ENCODE measurements at regions not wholly inside any gene's neighbourhood (a gene's known extent, or its start where the extent isn't known, plus 50 kb on each side); places are given as distances from the start of the nearest gene placed in this dataset.

GRCh38 chr13:50575138-50575537 lies 268.4 kb downstream of the DLEU7 start:
- DNase-seq = no peak

DNA sequence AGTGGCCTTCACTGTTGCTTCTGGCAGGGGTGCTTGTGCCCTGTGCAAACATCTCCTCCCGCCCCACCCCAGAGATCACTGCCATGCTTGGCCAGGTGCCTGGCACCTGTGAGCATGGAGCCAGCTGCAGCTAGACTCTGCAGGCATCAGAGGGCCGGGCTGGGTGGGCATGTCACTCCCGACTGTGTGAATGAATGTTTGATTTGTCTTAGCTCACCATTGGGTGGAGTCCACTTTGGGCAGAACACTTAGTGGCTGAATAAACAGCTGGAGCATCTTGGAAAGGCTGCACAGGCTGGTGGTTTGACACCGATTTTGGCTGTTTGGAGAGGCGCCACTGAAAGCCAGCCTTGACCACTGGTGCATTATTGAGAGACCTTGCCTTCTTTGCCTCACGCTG lies 267.3 kb downstream of the DLEU7 start:
- peak; percentile 56 to 72 (median 59) for DNase-seq

DNA sequence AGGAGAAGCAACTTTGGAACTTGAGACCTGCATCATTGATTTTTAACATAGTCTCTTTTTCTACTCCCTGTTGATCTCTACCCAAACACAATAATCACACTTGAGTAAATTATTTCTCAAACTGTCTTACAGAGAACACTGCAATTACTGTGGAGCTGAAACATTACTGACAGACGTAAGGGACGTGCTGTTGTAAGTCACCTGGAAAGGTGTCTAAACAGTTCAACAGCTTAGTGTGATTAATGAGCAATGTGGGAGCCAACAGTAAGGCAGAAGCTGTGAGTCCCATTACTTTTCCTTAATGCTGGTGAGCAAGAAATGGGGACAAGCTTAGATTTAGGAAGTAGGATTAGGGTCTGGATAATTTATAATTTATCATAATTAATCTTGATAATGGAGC lies 265.7 kb downstream of the DLEU7 start:
- DNase-seq = no peak

DNA sequence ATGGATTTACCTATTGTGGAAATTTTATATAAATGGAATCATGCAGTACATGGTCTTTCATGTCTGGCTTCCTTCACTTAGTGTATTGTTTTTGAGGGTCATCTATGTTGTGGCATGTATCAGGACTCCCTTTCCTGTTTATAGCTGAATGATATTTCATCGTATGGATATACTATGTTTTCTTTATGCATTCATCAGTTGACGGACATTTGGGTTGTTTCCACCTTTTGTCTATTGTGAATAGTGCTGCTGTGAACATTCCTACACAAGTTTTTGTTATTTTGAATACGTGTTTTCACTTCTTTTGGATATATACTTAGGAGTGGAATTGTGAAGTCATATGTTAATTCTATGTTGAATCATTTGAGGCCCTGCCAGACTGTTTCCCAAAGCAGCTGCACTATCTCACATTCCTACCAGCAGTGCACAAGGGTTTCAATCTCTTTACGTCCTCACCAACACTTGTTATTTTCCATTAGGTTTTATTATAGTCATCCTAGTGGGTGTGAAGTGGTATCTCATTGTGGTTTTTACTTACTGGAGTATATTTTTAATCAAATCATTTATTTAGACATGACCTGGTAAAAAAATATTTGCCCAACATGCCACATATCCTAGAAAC lies 262.7 kb downstream of the DLEU7 start:
- DNase-seq = peak in 2 of 3 donors; percentile 48 to 68

- no peak for DNase-seq
Observed at GRCh38 chr13:50581586-50582196, 261.8 kb downstream of the DLEU7 start.

- DNase-seq = peak in 1 of 3 donors; percentile 80
Observed at GRCh38 chr13:50584856-50585580, 258.5 kb downstream of the DLEU7 start.

- DNase-seq = peak in 2 of 3 donors; percentile 57 to 85
Observed at GRCh38 chr13:50585674-50586413, 257.6 kb downstream of the DLEU7 start.

DNA sequence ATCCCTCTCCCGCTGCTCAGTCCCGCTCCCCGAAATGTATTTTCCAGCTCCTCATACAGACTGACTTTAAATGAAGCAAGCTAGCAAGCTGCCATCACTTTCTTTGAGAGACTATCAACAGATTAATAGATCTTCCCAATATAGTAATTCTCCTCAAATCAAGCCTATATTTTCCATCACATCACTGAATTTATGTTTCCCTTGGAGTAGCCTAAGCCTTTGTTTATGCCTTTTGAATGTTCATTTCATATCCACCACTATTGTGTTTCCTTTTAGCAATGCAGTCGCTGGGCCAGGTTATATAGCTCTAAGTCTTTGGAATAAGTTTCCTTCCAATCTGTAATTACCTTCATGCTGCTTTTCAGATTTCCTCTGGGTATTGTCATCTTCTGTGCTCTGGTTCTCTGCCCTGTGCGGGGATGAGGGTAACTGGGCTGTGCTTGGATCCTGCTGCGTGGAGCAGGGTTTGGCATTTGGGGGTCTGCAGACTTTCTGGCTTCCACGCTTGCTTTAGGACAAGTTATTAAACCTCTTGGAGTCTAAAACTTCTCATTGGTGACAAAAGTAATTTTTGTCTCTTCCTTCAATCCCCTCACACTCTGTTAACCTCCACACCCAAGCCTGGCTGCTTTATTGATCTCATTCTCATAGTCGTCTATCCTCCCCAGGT lies 256.9 kb downstream of the DLEU7 start:
- peak; percentile 56 to 90 (median 64) for DNase-seq

DNA sequence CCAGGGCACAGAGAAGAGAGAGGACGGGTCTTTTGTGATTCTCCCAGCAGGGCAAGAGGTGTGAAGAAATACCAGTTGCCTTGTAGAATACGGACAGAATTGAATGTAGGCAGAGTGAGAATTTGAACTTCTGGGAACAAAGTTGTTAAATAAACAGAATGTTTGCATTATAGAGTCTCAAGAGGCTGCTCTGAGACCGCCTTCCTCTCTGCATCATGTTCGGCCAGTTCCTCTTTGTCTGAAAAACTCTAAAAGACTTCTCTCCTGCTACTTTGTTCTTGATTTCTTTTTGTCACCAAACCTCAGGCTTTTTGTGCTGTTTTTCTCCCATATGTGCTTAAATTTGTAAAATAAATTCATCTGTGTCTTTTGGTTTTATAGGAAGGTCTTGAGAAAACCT lies 256.4 kb downstream of the DLEU7 start:
- DNase-seq = peak in 1 of 3 donors; percentile 77

- no peak for DNase-seq
Observed at GRCh38 chr13:50587645-50588373, 255.7 kb downstream of the DLEU7 start.

- DNase-seq = no peak
Observed at GRCh38 chr13:50588491-50589130, 254.9 kb downstream of the DLEU7 start.

- peak in 1 of 3 donors; percentile 95 for DNase-seq
Observed at GRCh38 chr13:50589139-50589538, 254.4 kb downstream of the DLEU7 start.

DNA sequence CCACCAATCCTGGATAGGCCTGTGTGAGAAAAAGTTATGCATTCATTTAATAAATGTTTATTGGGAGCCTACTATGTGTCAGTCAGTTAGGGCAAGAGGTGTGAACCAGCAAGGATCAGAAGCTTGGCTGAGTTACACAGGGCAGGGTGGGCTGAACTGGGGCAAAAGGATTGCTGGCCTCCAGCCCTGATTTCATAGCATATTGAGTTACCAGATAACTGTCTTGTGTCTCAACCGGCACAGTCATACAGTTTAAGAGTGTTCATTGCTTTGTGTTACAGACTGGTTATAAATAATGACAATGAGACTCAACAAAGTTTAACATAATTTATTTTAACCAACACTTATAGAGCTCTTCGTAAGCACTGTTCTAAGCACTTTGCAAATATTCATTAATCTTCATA lies 253.8 kb downstream of the DLEU7 start:
- DNase-seq = peak in 1 of 3 donors; percentile 86

GRCh38 chr13:50592412-50593155 lies 250.9 kb downstream of the DLEU7 start:
- DNase-seq = peak in 1 of 3 donors; percentile 86

- DNase-seq = no peak
Observed at GRCh38 chr13:50593207-50593606, 250.3 kb downstream of the DLEU7 start.

GRCh38 chr13:50594276-50595051 lies 249.0 kb downstream of the DLEU7 start:
- DNase-seq = peak in 1 of 3 donors; percentile 78

DNA sequence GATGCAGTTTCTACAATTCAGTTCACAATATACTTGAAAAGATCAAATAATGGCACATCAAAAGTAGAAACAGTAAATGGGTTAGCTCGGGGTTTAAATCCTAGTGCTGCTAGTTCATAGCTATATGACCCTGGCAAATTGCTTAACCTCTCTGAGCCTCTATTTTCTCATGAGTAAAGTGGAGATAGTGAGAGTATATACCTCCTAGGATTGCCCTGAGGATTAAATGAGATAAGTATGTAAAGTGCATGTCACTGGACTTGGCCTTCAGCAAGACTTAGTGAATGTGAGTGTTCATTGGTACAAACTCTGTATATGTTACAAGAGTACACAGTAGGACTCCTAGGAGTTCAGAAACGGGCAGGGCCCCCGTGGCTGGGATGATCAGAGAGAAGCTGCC lies 248.3 kb downstream of the DLEU7 start:
- no peak for DNase-seq

- DNase-seq = no peak
Observed at GRCh38 chr13:50596156-50596555, 247.3 kb downstream of the DLEU7 start.

- DNase-seq = no peak
Observed at GRCh38 chr13:50596776-50597203, 246.7 kb downstream of the DLEU7 start.

Measured in muscle of back (tissue), 3 donors.